ENCODE measurements at regions not wholly inside any gene's neighbourhood (a gene's known extent, or its start where the extent isn't known, plus 50 kb on each side); places are given as distances from the start of the nearest gene placed in this dataset.

GRCh38 chr13:46962281-46962941 lies 65.6 kb upstream of the HTR2A start:
- no peak for TF ChIP-seq GATA3 (IDR thresholded peaks at IDR 0.05; ENCODE audit: low read depth, low read length)
- TF ChIP-seq GATA2 (IDR thresholded peaks at IDR 0.05; ENCODE audit: low read depth, low read length) = no peak

GRCh38 chr13:46961719-46962118 lies 64.9 kb upstream of the HTR2A start:
- TF ChIP-seq GATA3 (IDR thresholded peaks at IDR 0.05; ENCODE audit: low read depth, low read length) (no peak), GATA2 (IDR thresholded peaks at IDR 0.05; ENCODE audit: low read depth, low read length) (no peak)

DNA sequence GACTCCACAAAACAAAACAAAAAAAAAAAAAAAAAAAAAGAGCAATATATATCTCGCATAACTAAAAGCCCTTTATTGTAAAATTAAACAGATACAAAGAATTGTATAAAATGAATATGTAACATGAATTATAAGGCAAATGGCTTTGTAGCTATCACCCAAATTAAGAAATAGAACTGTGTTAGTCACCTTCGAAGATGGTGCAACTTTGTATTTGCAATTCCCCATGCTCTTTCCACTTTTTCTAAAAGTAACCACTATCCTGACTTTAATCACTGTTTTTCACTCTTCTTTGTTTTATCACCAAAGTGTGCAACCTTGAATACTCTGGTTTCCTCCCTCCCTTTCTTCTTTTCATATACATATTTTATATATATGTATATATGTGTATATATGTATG lies 57.1 kb upstream of the HTR2A start:
- TF ChIP-seq GATA2 (IDR thresholded peaks at IDR 0.05; ENCODE audit: low read depth, low read length) (no peak), GATA3 (IDR thresholded peaks at IDR 0.05; ENCODE audit: low read depth, low read length) (no peak)

DNA sequence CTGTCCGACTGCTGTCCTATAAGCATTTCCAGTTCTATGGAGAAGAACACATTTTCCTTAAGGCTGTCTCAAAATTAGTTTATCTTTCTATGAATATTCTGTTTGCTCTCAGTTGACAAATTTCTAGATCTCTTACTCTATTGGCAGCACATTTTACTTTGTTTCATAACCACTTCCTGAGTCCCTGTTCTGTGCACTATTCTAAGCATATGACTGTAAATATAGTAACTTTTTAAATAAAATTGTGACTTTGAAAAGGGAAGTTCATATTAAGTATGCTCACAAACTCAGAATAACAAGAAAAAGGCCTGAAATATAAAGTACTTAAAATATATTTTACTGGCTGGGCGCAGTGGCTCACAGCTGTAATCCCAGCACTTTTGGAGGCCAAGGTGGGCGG lies 56.5 kb upstream of the HTR2A start:
- no peak for TF ChIP-seq GATA2 (IDR thresholded peaks at IDR 0.05; ENCODE audit: low read depth, low read length)
- TF ChIP-seq GATA3 (IDR thresholded peaks at IDR 0.05; ENCODE audit: low read depth, low read length) = no peak

DNA sequence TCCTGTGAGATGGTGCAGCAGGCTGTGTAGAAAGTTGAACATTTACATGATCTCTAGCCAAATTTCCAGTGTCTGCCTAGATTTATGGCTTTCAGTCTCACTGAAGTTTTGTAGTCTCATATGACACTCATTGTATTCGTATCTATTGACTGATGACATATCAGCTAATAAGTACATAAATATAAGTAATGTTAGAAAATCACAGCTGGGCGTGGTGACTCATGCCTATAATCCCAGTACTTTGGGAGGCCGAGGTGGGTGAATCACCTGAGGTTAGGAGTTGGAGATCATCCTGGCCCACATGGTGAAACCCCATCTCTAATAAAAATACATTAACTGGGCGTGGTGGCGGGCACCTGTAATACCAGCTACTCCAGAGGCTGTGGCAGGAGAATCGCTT lies 54.7 kb upstream of the HTR2A start:
- no peak for TF ChIP-seq GATA2 (IDR thresholded peaks at IDR 0.05; ENCODE audit: low read depth, low read length)
- TF ChIP-seq GATA3 (IDR thresholded peaks at IDR 0.05; ENCODE audit: low read depth, low read length) = no peak

DNA sequence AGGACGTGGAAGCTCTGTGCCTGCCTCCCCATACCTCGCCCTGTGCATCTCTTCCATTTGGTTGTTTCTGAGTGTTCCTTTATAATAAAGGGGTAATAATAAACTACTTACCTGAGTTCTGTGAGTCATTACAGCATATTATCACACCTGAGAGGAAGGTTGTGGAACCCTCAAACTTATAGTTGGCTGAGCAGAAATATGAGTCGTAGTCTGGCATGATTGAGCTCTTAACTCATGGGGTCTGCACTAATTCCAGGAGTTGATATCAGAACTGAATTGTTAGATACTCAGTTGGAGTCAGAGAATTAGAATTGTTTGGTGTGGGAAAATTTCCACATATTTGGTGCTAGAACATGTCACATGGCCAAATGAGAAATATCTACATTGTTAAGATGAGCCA lies 52.4 kb upstream of the HTR2A start:
- TF ChIP-seq GATA3 (IDR thresholded peaks at IDR 0.05; ENCODE audit: low read depth, low read length) (no peak), GATA2 (IDR thresholded peaks at IDR 0.05; ENCODE audit: low read depth, low read length) (no peak)

GRCh38 chr13:46948338-46948737 lies 51.5 kb upstream of the HTR2A start:
- TF ChIP-seq GATA2 (IDR thresholded peaks at IDR 0.05; ENCODE audit: low read depth, low read length) = no peak
- no peak for TF ChIP-seq GATA3 (IDR thresholded peaks at IDR 0.05; ENCODE audit: low read depth, low read length)

DNA sequence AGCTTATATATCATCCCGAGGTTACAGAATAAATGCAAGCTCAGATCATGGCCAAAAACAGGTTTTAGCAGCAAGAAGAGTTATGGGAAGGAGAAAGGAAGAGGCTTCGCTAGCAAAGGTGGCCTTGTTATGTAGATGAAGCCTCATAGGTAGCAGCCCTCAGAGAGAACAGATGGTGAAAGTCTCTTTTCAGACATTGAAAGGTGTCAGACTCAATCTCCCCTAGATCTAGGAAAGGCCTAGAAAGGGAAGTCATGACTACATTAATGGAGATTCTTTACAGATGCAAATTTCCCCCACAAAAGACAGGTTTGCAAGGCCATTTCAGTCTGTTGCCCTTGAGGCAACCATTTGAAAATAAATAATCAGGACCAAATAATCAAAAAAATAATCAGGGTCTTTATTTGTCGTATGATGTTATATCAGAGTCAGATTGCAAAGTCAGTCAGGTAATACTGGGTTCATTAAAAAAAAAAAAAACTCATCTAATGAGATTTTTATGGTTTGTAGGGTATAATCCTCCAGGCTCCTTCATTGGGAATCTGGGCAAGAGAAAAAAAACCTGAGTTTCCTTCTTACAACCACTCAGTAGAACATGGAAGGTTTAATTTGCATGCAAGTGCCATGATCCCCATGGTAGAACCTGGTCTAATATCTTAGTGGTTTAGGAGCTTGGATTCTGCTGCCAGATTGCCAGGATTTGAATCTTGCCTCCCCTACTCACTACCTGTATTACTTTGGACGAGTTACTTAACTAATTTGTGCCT lies 50.8 kb upstream of the HTR2A start:
- no peak for TF ChIP-seq GATA3 (IDR thresholded peaks at IDR 0.05; ENCODE audit: low read depth, low read length)
- no peak for TF ChIP-seq GATA2 (IDR thresholded peaks at IDR 0.05; ENCODE audit: low read depth, low read length)
